SJSA1 (cell line): ENCODE measurements at regions not wholly inside any gene's neighbourhood (a gene's known extent, or its start where the extent isn't known, plus 50 kb on each side); places are given as distances from the start of the nearest gene placed in this dataset.
"Not testable (repeated sequence)": the region's sequence is repeated elsewhere in the genome, so short reads cannot be mapped to it uniquely, and the experiment has no call there.

ENCODE experiments used
- DNase-seq, 2 experiments: peaks; one replicate each; pipeline ENCODE4 v3.0.0-alpha.2; 2015 to 2020; ENCODE audit warnings: low spot score in 2 of 2, low read depth in 1 of 2
- H3K27ac ChIP-seq: fragments of 250-450 bp; sonication (Bioruptor Pico); 2 replicates; pipeline ENCODE4 v1.5.1; 2020; ENCODE audit warnings: mild to moderate bottlenecking, moderate library complexity
- H3K27me3 ChIP-seq: fragments of 250-450 bp; sonication (Bioruptor Pico); replicated peaks from 2 replicates; pipeline ENCODE4 v1.5.1; 2020; ENCODE audit warnings: mild to moderate bottlenecking, moderate library complexity
- H3K36me3 ChIP-seq: fragments of 250-450 bp; sonication (Bioruptor Pico); 2 replicates; pipeline ENCODE4 v1.5.1; 2020; ENCODE audit warnings: mild to moderate bottlenecking
- H3K4me1 ChIP-seq: fragments of 250-450 bp; sonication (Bioruptor Pico); replicated peaks from 2 replicates; pipeline ENCODE4 v1.6.1; 2021; ENCODE audit warnings: mild to moderate bottlenecking
- H3K4me3 ChIP-seq: fragments of 250-450 bp; sonication (Bioruptor Pico); 2 replicates; pipeline ENCODE4 v1.5.1; 2020; ENCODE audit warnings: mild to moderate bottlenecking
- H3K9me3 ChIP-seq: fragments of 250-450 bp; sonication (Bioruptor Pico); replicated peaks from 2 replicates; pipeline ENCODE4 v1.5.1; 2020; ENCODE audit warnings: mild to moderate bottlenecking

GRCh38 chr18:78792736-78793135, 186.9 kb upstream of the SALL3 start:
- no peaks in the 10 kb centered on the region for H3K27me3 ChIP-seq

GRCh38 chr18:78793313-78794070, 186.1 kb upstream of the SALL3 start:
- Histone ChIP-seq H3K4me3 (no peak overlapping the region), H3K9me3 (0 out of 2 replicates have a peak, but pooled peaks cover 8% of the 10 kb centered on the region), H3K4me1 (no peaks in the 10 kb centered on the region), H3K27ac (no peak overlapping the region), H3K27me3 (no peaks in the 10 kb centered on the region), H3K36me3 (no peaks in the 10 kb centered on the region)
- no peak for DNase-seq

More at GRCh38 chr18:78792736-78793135, 186.9 kb upstream of the SALL3 start:
- Histone ChIP-seq H3K4me1 (no peaks in the 10 kb centered on the region), H3K4me3 (no peak overlapping the region), H3K36me3 (no peaks in the 10 kb centered on the region), H3K9me3 (0 out of 2 replicates have a peak, but pooled peaks cover 8% of the 10 kb centered on the region), H3K27ac (no peak overlapping the region)
- DNase-seq, result no peak

GRCh38 chr18:78794071-78794430, 185.6 kb upstream of the SALL3 start:
- Histone ChIP-seq H3K9me3 (0 out of 2 replicates have a peak, but pooled peaks cover 13% of the 10 kb centered on the region), H3K36me3 (no peaks in the 10 kb centered on the region), H3K4me1 (no peaks in the 10 kb centered on the region), H3K27ac (no peak overlapping the region), H3K27me3 (no peaks in the 10 kb centered on the region), H3K4me3 (no peak overlapping the region)
- DNase-seq, result no peak

DNA sequence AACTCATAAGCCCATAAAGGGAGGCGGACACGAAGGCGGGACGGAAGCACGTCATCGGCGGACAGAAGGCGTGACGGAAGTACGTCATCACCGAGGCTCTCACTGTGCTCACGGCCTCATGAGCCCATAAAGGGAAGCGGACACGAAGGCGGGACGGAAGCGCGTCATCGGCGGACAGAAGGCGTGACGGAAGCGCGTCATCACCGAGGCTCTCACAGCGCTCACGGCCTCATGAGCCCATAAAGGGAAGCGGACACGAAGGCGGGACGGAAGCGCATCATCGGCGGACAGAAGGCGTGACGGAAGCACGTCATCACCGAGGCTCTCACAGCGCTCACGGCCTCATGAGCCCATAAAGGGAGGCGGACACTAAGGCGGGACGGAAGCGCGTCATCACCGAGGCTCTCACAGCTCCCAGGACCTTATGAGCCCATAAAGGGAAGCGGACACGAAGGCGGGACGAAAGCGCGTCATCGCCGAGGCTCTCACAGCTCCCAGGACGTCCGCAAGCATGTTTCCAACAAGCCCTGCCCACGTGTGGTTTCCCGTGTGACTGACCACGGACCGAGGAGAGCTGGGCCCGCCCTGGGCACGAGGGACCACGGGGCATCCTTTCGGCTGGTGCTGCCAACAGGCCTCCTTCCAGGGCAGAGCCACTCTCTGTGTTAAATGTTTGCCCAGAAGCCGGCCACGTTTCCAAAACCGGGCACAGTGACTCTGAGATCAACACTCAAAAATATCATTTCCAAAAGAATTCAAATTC, 182.7 kb upstream of the SALL3 start:
- H3K27ac ChIP-seq, result no peak overlapping the region
- no peak for DNase-seq
- no peaks in the 10 kb centered on the region for H3K36me3 ChIP-seq
- peaks cover 20% of the 10 kb centered on the region for H3K9me3 ChIP-seq
- H3K27me3 ChIP-seq, result no peaks in the 10 kb centered on the region
- H3K4me1 ChIP-seq, result no peaks in the 10 kb centered on the region
- no peak overlapping the region for H3K4me3 ChIP-seq

DNA sequence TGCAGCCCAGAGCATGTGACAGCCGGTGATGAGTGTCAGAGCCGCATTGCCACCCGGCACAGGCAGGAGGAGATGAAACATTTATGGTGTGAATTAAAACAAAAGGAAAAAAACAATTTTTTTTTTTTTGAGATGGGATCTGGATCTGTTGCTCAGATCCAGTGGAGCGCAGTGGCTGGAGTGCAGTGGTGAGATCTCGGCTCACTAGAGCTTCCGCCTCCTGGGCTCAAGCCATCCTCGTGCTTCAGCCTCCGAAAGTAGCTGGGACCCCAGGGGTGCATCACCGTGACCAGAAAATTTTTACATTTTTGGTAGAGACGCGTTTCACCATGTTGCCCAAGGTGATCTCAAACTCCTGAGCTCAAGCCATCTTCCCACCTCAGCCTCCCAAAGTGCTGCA, 182.1 kb upstream of the SALL3 start:
- H3K4me3 ChIP-seq, result no peak overlapping the region
- H3K36me3 ChIP-seq, result no peaks in the 10 kb centered on the region
- H3K27ac ChIP-seq, result no peak overlapping the region
- no peaks in the 10 kb centered on the region for H3K27me3 ChIP-seq
- DNase-seq, result no peak
- H3K9me3 ChIP-seq, result peaks cover 19% of the 10 kb centered on the region
- H3K4me1 ChIP-seq, result no peaks in the 10 kb centered on the region

DNA sequence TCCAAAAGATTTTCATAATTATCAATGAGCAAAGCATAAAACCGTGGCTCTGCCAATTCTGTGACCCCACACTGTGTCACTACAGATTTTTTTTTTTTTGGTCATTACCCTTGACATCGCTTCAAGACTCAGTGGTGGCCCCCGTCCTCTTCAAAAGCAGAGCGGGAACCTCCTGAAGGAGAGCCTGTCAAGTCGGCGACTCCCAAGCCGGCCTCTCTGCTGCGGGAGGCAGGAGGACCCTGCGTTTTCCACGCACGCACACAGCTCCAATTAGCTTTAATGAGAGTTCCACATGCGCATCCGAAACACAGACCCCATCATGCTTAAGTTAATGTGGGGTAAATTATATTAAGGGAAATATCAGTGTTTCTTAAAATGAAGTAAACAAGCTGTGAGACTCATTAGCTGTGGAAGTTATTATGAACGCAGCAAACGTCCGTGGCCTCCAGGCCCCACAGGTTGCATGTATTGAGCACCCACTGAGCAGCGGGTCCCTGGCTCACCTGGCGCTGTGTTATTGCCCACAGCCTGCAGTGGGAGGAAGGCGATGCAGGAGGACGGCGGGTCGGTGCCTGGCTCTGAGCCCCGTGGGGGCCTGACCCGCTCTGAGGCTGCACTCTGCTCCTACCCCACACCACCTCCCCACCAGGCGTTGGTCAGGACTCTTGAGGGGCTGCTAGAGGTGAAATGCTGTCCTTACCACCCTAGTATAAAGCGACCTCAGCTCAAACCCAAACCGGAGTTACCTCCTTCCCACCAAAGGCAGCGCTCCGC, 181.0 kb upstream of the SALL3 start:
- Histone ChIP-seq H3K27ac (no peak overlapping the region), H3K36me3 (no peaks in the 10 kb centered on the region), H3K27me3 (no peaks in the 10 kb centered on the region), H3K4me3 (no peak overlapping the region), H3K9me3 (peaks cover 16% of the 10 kb centered on the region), H3K4me1 (no peaks in the 10 kb centered on the region)
- DNase-seq, result no peak

- no peak overlapping the region for H3K27ac ChIP-seq
- H3K36me3 ChIP-seq, result no peaks in the 10 kb centered on the region
- H3K4me3 ChIP-seq, result no peak overlapping the region
- peaks cover 16% of the 10 kb centered on the region for H3K9me3 ChIP-seq
- no peaks in the 10 kb centered on the region for H3K4me1 ChIP-seq
- H3K27me3 ChIP-seq, result no peaks in the 10 kb centered on the region
- DNase-seq, result no peak
These were observed 180.1 kb upstream of the SALL3 start for GRCh38 chr18:78799382-78800089.

DNA sequence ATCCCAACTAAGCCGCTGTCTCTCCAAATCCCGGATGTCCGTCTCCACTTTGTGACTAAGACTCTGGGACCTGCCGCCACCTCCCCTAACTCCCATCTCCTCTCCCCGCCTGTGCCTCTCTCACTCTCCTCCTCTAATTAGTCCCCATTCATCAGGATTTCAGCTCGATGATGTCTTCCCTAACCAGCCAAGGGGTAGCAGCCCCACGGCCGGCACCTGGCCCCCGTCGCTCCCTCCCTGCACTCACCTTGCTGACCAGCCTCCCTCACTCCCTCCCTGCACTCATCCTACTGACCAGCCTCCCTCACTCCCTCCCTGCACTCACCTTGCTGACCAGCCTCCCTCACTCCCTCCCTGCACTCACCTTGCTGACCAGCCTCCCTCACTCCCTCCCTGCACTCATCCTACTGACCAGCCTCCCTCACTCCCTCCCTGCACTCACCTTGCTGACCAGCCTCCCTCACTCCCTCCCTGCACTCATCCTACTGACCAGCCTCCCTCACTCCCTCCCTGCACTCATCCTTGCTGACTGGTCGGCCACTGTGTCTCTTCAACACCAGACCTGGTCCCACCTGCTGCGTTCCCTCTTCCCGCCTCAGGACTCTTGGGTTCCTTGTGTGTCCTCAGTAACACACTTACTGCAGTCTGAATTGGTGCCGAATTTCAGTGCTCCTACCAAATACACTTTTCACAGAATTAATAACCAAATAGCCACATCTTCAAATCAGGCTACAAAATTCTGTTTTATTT, 179.3 kb upstream of the SALL3 start:
- H3K9me3 ChIP-seq, result peaks cover 16% of the 10 kb centered on the region
- DNase-seq, H3K4me3 ChIP-seq, H3K27me3 ChIP-seq, H3K36me3 ChIP-seq, H3K4me1 ChIP-seq, H3K27ac ChIP-seq: not testable (repeated sequence)

- DNase-seq, result no peak
- no peaks in the 10 kb centered on the region for H3K4me1 ChIP-seq
- no peak overlapping the region for H3K27ac ChIP-seq
- H3K27me3 ChIP-seq, result no peaks in the 10 kb centered on the region
- H3K4me3 ChIP-seq, result no peak overlapping the region
- no peaks in the 10 kb centered on the region for H3K36me3 ChIP-seq
- peaks cover 14% of the 10 kb centered on the region for H3K9me3 ChIP-seq
These were observed 178.6 kb upstream of the SALL3 start for GRCh38 chr18:78801011-78801410.

GRCh38 chr18:78803104-78803503, 176.5 kb upstream of the SALL3 start:
- Histone ChIP-seq H3K4me1 (no peaks in the 10 kb centered on the region), H3K27ac (no peak overlapping the region), H3K36me3 (no peaks in the 10 kb centered on the region), H3K4me3 (no peak overlapping the region), H3K27me3 (no peaks in the 10 kb centered on the region), H3K9me3 (peaks cover 16% of the 10 kb centered on the region)
- no peak for DNase-seq

- Histone ChIP-seq H3K27me3 (no peaks in the 10 kb centered on the region), H3K36me3 (no peaks in the 10 kb centered on the region), H3K9me3 (peaks cover 13% of the 10 kb centered on the region), H3K4me3 (no peak overlapping the region), H3K4me1 (no peaks in the 10 kb centered on the region), H3K27ac (no peak overlapping the region)
- DNase-seq, result no peak
These were observed 175.2 kb upstream of the SALL3 start for GRCh38 chr18:78804206-78805030.

GRCh38 chr18:78805840-78806239, 173.8 kb upstream of the SALL3 start:
- DNase-seq, result no peak
- Histone ChIP-seq H3K36me3 (no peaks in the 10 kb centered on the region), H3K27me3 (no peaks in the 10 kb centered on the region), H3K4me1 (no peaks in the 10 kb centered on the region), H3K4me3 (no peak overlapping the region), H3K9me3 (peaks cover 15% of the 10 kb centered on the region), H3K27ac (no peak overlapping the region)
